ENCODE measurements at regions not wholly inside any gene's neighbourhood (a gene's known extent, or its start where the extent isn't known, plus 50 kb on each side); places are given as distances from the start of the nearest gene placed in this dataset.

- no peak for TF ChIP-seq CTCF (IDR thresholded peaks at IDR 0.05 in 4 of 5, conservative IDR thresholded peaks at IDR 0.05 in 1 of 5)
- TF ChIP-seq POLR2A (IDR thresholded peaks at IDR 0.05), result no peak
Observed at GRCh38 chr7:38013246-38013645, 92.8 kb downstream of the EPDR1 start.
